ENCODE measurements at regions not wholly inside any gene's neighbourhood (a gene's known extent, or its start where the extent isn't known, plus 50 kb on each side); places are given as distances from the start of the nearest gene placed in this dataset.
A peak's percentile ranks its signal among the peaks of the same experiment; 100 is the strongest.
"Not testable (repeated sequence)": the region's sequence is repeated elsewhere in the genome, so short reads cannot be mapped to it uniquely, and the experiment has no call there.

DNA sequence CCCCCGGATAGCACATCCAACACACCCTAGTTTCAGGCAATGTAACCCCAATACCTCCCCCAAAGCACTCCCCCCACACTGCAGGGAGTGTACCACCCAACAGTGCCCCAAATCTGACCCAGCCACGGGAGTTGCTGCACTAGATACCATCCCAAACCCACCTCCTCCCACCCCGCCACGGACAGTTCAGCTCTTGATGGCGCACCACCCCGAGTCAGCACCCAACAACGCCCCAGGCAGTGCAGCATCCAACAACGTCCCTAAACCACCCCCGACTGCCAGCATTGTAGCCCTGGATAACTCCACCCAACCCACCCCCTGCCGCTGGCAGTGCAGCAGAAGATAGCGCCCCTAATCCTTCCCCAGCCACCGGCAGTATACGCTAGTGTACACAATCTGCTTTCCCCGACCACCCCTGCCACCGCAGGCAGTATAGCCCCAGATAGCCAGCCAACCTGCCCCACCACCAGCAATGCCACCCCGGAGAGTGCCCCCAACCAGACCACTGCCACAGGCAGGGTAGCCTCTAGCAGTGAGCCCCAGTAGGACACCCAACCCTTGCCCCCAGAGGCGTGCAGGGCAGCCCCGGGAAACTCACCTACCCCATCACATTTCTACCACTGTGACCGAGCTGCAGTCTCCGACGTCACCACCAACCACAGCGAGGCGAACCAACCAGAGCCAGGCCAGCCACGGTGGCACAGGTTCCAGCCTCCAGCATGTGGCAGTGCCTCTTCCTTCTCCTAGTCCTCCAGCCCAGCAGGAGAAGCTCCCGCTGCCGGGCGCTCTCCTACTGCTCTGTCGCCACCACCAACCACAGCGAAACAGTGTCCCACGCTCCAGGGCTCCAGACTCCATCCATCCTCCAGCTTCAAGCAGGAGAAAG is 178.1 kb downstream of the POTEB3 start:
- no peak for FAIRE-seq

DNA sequence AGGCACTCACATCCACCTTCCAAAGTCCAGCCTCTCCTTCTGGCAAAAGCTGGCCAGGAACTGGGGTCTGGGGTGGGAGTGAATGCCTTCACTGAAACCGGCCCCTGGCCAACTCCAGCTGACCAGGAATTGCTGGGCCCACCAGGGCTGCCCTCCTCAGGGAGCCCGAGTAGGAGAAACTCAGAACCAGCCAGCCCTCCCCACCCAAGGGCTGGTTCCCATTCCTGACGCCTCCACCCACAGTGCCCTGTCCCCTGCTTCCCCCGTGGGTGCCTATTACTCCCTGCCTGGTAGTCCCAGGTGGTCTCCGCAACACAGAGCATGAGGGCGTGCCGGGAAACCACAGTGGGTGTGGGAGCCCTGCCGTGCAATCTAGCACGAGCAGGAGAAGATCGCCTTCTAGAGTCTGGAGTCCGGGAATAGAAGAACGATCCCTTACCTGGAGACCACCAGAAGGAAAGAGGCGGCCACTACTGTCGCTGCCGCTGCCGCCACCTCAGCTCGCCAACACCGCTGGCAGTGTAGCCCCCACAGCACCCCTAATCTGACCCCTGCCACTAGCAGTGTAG is 178.8 kb downstream of the POTEB3 start:
- no peak for FAIRE-seq

DNA sequence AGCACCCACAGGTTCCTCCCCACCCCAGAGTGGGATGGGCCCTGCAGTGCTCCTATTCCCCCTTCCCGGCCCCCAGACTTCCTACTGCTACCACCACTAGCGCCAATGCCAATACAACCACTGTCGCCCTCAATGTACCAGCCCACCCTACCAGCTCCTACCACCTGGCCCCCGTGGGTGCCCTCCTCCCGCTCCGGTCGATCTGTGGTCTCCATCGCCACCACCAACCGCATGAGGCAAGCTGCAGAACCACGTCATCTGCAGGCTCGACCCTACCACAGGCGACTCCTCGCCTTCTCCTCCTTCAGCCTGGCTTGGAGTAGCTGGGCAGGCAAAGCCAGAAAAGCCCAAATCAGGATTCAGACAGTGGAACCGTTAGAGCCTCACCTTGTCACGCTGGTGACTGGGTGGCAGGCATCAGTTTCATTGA is 179.3 kb downstream of the POTEB3 start:
- FAIRE-seq, result no peak

DNA sequence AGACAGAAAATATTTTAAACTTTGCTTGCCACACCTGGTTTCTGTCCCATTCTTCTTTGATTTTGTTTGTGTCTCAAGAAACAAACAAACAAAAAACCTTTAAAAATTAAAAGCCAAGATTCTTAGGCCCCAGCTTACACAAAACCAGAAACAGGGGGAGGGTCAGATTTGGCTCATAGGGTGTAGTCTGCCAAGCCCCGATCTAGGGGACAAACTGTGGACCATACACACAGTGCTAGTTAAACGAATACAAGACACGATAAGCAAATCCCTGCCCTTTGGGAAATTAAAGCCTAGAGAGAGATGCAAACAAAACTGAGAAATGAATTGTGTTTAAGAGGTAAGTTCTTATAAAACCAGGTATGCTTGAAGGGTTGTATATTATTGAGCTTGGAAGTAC is 181.7 kb downstream of the POTEB3 start:
- FAIRE-seq, result not testable (repeated sequence)

DNA sequence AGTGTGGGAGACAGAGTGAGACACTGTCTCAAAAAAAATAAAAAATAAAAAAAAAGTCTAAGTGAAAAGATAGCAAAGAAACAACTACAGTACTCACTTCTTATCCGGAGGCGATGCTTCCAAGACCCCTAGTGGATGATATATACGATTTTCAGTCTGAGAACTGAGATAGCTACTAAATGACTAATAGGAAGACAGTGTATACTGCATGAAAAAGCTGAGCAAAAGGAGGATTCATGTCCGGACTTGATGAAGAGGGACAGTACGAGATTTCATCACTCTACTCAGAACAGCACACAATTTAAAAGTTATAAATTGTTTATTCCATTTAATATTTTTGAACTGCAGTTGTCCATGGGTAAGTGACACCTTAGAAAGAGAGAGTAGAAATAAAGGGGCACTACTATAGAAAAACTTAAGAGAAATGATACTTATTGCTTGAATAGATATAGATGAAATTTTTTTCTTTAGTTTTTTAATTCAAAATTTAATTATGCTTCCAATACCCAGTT is 190.7 kb downstream of the POTEB3 start:
- FAIRE-seq, result peak; percentile 75

Measured in colon (tissue), 2 donors.